GM18909 (cell line): ENCODE measurements at regions not wholly inside any gene's neighbourhood (a gene's known extent, or its start where the extent isn't known, plus 50 kb on each side); places are given as distances from the start of the nearest gene placed in this dataset.

Experiments
- ATAC-seq: cut with Tn5 transposase; IDR thresholded peaks from one replicate; pipeline ENCODE4 v1.9.1; 2021; ENCODE audit warnings: mild to moderate bottlenecking; ENCODE audit not compliant: unreplicated experiment, poor library complexity

GRCh38 chr4:30924495-30924894 lies 204.3 kb downstream of the PCDH7 start:
- no peak for ATAC-seq

GRCh38 chr4:30929649-30930048 lies 209.5 kb downstream of the PCDH7 start:
- no peak for ATAC-seq

GRCh38 chr4:30930276-30930675 lies 210.1 kb downstream of the PCDH7 start:
- no peak for ATAC-seq

- ATAC-seq: no peak
Observed at GRCh38 chr4:30932581-30932980, 212.4 kb downstream of the PCDH7 start.

- ATAC-seq: no peak
Observed at GRCh38 chr4:30939069-30939468, 218.9 kb downstream of the PCDH7 start.

GRCh38 chr4:30939684-30940083 lies 219.5 kb downstream of the PCDH7 start:
- ATAC-seq: no peak

GRCh38 chr4:30941641-30942040 lies 221.5 kb downstream of the PCDH7 start:
- ATAC-seq: no peak

- no peak for ATAC-seq
Observed at GRCh38 chr4:30943356-30943755, 223.2 kb downstream of the PCDH7 start.

GRCh38 chr4:30945586-30945985 lies 225.4 kb downstream of the PCDH7 start:
- ATAC-seq: no peak

GRCh38 chr4:30946288-30946687 lies 226.1 kb downstream of the PCDH7 start:
- no peak for ATAC-seq

- no peak for ATAC-seq
Observed at GRCh38 chr4:30948653-30949052, 228.5 kb downstream of the PCDH7 start.

- no peak for ATAC-seq
Observed at GRCh38 chr4:30950737-30951136, 230.6 kb downstream of the PCDH7 start.

GRCh38 chr4:30952526-30953219 lies 232.5 kb downstream of the PCDH7 start:
- ATAC-seq: no peak

- no peak for ATAC-seq
Observed at GRCh38 chr4:30953799-30954198, 233.6 kb downstream of the PCDH7 start.

- no peak for ATAC-seq
Observed at GRCh38 chr4:30956916-30957315, 236.7 kb downstream of the PCDH7 start.

- no peak for ATAC-seq
Observed at GRCh38 chr4:30957706-30958105, 237.5 kb downstream of the PCDH7 start.

GRCh38 chr4:30959781-30960485 lies 239.8 kb downstream of the PCDH7 start:
- no peak for ATAC-seq

- no peak for ATAC-seq
Observed at GRCh38 chr4:30962939-30963338, 242.8 kb downstream of the PCDH7 start.

- no peak for ATAC-seq
Observed at GRCh38 chr4:30968926-30969325, 248.8 kb downstream of the PCDH7 start.

GRCh38 chr4:30972542-30972941 lies 252.4 kb downstream of the PCDH7 start:
- no peak for ATAC-seq

GRCh38 chr4:30973993-30974392 lies 253.8 kb downstream of the PCDH7 start:
- ATAC-seq: no peak

- ATAC-seq: no peak
Observed at GRCh38 chr4:30979402-30979801, 259.2 kb downstream of the PCDH7 start.
